Lung microvascular endothelial cell (primary cell): ENCODE measurements at regions not wholly inside any gene's neighbourhood (a gene's known extent, or its start where the extent isn't known, plus 50 kb on each side); places are given as distances from the start of the nearest gene placed in this dataset.
"Not testable (repeated sequence)": the region's sequence is repeated elsewhere in the genome, so short reads cannot be mapped to it uniquely, and the experiment has no call there.

ENCODE experiments used
- DNase-seq, 2 donors: peaks; one replicate each; pipeline versions ENCODE4 v3.0.0 to v3.0.0-alpha.2; 2010; ENCODE audit warnings: low read depth in 2 of 2

GRCh38 chr2:193373120-193373519, 1178.4 kb upstream of the TMEFF2 start:
- no peak for DNase-seq

DNA sequence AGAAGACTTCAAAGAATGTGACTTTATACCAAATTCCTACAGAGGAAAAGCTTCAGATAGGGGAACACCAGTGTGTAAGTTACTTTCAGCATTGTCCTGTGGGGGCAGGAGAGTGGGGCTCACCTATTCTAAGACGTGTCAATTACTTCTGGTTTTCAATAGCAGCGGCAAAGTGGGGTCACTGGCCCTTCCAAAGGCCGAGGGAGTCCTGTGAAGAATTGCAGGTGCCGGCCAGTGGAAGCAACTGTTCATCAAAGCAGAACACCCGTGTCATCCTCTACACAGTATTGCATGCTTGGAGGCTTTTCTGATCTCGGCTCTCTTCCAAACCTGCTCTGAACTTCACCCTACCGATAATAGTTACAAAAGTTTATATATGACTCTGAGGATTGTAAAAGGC, 1176.5 kb upstream of the TMEFF2 start:
- no peak for DNase-seq

GRCh38 chr2:193368615-193369014, 1173.9 kb upstream of the TMEFF2 start:
- DNase-seq, result no peak

DNA sequence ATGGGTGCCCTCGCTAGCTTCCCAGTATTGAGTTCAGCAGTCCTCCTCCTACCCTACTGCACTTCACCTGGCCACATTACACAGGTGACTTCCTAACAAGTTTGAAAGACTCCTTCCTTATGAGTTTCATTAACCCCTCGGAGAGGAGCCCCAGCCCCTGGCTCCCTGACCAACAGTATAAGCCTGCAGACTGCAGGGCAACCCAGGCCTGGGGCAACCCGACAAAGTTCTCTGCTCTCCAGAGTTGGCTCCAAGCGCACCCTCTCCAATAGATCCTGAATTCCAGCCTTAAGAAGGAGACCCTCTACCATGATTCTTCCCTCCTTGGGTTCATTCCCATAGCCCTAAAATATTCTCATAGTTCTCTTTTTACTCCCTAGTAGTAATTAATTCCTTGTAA, 1162.8 kb upstream of the TMEFF2 start:
- DNase-seq, result no peak

- DNase-seq, result not testable (repeated sequence)
Observed at GRCh38 chr2:193352665-193353242, 1158.0 kb upstream of the TMEFF2 start.

DNA sequence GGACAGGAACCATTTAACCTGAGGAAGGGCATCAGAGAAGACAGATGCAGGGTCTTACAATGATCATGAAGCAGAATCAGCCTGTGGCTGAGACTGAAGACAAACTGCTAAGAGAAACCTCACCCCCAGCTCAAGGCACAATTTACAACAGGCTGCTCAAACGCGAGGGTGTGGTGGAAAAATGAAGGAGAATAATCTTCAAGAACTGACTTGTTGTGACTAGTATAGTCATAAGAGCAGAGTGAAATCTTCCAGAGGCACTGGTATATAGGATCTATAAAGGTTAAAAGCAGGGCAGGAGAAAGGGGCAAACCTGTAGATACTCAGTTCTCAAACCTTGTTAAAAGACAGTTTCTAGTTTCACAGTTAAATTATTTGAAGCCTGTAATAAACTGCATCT, 1155.8 kb upstream of the TMEFF2 start:
- no peak for DNase-seq

GRCh38 chr2:193349642-193350041, 1154.9 kb upstream of the TMEFF2 start:
- no peak for DNase-seq

DNA sequence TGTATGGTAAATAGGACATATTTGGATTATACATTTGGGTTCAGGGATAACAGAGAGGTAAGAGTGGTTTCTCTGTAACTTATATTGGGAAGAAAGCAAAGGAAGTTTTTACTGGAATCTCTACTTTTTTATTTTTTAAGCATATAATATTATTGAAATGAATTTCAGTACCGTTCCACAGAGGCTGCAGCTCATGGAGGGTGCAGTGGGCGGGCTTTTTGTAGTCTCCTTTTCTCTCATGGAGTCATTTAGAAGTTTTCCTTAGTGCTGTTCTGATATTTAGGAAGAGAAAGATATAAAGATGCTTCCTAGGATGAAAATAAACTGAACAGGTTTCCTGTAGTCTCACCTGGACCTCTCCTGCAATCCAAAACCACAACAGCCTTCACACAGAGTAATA, 1153.3 kb upstream of the TMEFF2 start:
- DNase-seq, result no peak

- no peak for DNase-seq
Observed at GRCh38 chr2:193336781-193337180, 1142.0 kb upstream of the TMEFF2 start.

DNA sequence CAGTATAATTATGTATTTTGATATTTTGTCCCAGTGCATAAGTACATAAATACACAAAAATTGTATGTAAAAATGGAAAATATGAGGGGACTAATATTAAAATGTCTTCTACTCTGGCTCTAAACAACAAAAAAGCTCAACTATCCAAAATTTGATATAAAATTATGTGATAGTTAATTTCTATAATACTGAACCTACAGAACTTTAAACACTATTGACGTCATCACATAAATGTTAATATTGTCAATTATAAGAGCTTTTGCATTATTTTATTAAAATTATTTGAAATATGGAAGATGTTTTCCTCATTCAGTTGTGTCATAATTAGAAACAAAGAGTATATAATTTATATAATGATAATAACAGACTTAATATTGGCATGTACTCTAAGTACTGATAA, 1139.7 kb upstream of the TMEFF2 start:
- DNase-seq, result no peak

DNA sequence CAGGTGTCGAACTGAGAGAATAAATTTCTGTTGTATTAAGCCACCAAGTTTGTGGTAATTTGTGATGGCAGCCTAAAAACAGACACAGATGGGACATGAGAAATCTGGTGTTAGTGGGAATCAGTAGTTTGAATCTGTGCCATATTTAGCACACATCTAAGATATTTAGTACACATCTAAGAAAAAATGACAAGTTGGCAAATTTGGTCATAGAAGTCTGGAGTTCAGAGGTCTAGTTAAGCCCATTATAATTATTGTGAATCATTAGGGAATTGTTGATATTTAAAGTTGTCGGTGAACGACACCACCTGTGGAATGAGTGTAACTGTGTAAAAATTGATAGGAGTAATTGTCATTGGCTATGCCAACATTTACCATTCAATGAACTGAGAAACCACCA, 1138.8 kb upstream of the TMEFF2 start:
- no peak for DNase-seq

- no peak for DNase-seq
Observed at GRCh38 chr2:193332941-193333340, 1138.2 kb upstream of the TMEFF2 start.

- DNase-seq, result no peak
Observed at GRCh38 chr2:193331676-193332075, 1136.9 kb upstream of the TMEFF2 start.

GRCh38 chr2:193326296-193326695, 1131.6 kb upstream of the TMEFF2 start:
- no peak for DNase-seq

GRCh38 chr2:193315428-193316091, 1120.8 kb upstream of the TMEFF2 start:
- no peak for DNase-seq

- no peak for DNase-seq
Observed at GRCh38 chr2:193303464-193303863, 1108.7 kb upstream of the TMEFF2 start.

- no peak for DNase-seq
Observed at GRCh38 chr2:193294371-193294770, 1099.6 kb upstream of the TMEFF2 start.

GRCh38 chr2:193279361-193279760, 1084.6 kb upstream of the TMEFF2 start:
- no peak for DNase-seq

DNA sequence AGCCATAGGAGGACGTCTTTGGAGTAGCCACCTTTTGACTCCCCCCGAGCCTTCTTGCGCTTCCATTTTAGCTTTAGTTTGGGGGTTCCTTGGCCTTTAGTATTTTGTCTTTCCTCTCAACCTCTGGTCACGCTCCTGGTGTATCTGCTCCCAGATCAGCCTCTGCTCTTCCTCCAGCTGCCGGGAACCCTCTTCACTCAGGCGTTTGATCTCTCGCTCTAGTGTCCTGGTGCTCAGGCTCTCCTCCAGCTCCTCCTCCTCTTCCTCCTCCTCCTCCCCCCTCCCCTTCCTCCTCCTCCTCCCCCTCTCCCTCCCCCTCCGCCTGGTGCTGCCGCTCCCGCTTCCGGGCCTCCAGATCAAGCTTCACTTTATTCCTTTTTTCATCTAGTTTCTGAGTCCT, 1082.3 kb upstream of the TMEFF2 start:
- no peak for DNase-seq

- DNase-seq, result no peak
Observed at GRCh38 chr2:193276560-193276959, 1081.8 kb upstream of the TMEFF2 start.

GRCh38 chr2:193276069-193276468, 1081.3 kb upstream of the TMEFF2 start:
- DNase-seq, result no peak

GRCh38 chr2:193272011-193272410, 1077.3 kb upstream of the TMEFF2 start:
- no peak for DNase-seq

GRCh38 chr2:193270816-193271215, 1076.1 kb upstream of the TMEFF2 start:
- DNase-seq, result no peak
